OCI-LY1 (cell line): ENCODE measurements at regions not wholly inside any gene's neighbourhood (a gene's known extent, or its start where the extent isn't known, plus 50 kb on each side); places are given as distances from the start of the nearest gene placed in this dataset.

Experiments used
- CTCF ChIP-seq: fragments of 200-600 bp; sonication (generic), shearing (Covaris generic); IDR thresholded peaks from 2 replicates; pipeline ENCODE4 v1.5.1; 2017; ENCODE audit warnings: mild to moderate bottlenecking, antibody characterized with exemption, low read length, moderate library complexity, mixed read lengths
- EZH2 ChIP-seq: fragments of 200-600 bp; sonication (generic), shearing (Covaris generic); IDR thresholded peaks from 2 replicates; pipeline ENCODE4 v1.8.0; 2017; ENCODE audit warnings: borderline replicate concordance, mixed run types, mild to moderate bottlenecking, antibody characterized with exemption, low read length, moderate library complexity, mixed read lengths

- no peak for TF ChIP-seq CTCF
- TF ChIP-seq EZH2 = no peak
Observed at GRCh38 chr11:90890347-90890746, 667.5 kb upstream of the CHORDC1 start.
